Left ventricle myocardium inferior (tissue), 1 donor: ENCODE measurements at regions not wholly inside any gene's neighbourhood (a gene's known extent, or its start where the extent isn't known, plus 50 kb on each side); places are given as distances from the start of the nearest gene placed in this dataset.

Source experiments
- DNase-seq: peaks from one replicate; pipeline ENCODE4 v3.0.0-alpha.2; 2020
- H3K27ac ChIP-seq: fragments of 200-600 bp; replicated peaks from 2 replicates; pipeline ENCODE4 v1.8.0; 2021
- H3K27me3 ChIP-seq: fragments of 200-600 bp; 2 replicates; pipeline ENCODE4 v1.8.0; 2021; ENCODE audit warnings: low read depth
- H3K36me3 ChIP-seq: fragments of 200-600 bp; 2 replicates; pipeline ENCODE4 v1.8.0; 2021
- H3K4me1 ChIP-seq: fragments of 200-600 bp; 2 replicates; pipeline ENCODE4 v1.8.0; 2021
- H3K4me3 ChIP-seq: fragments of 200-600 bp; 2 replicates; pipeline ENCODE4 v1.8.0; 2021; ENCODE audit warnings: mild to moderate bottlenecking, moderate library complexity
- H3K9me3 ChIP-seq: fragments of 200-600 bp; replicated peaks from 2 replicates; pipeline ENCODE4 v1.8.0; 2021
- intact Hi-C: fragments of 100-400 bp; cut with micrococcal nuclease; formaldehyde crosslinking; loops from one replicate; pipeline ENCODE4 v1.11.0; 2022
- TF ChIP-seq, protein P1 (sequence below): fragments of 200-600 bp; IDR thresholded peaks from 2 replicates; pipeline ENCODE4 v1.8.0; 2021; ENCODE audit warnings: antibody characterized with exemption, mild to moderate bottlenecking, borderline replicate concordance
- donor health status: DM: no; HTN: yes; CAD: no; lungs with severe emphysema.

- no peak overlapping the region for H3K4me3 ChIP-seq
- H3K27ac ChIP-seq: no peak overlapping the region
- H3K4me1 ChIP-seq: peaks cover 5% of the 10 kb centered on the region
- peaks cover 43% of the 10 kb centered on the region for H3K27me3 ChIP-seq
- H3K9me3 ChIP-seq: no peaks in the 10 kb centered on the region
- H3K36me3 ChIP-seq: no peaks in the 10 kb centered on the region
- intact Hi-C loops: no loop called here
- DNase-seq: no peak
- TF ChIP-seq, protein P1, sequence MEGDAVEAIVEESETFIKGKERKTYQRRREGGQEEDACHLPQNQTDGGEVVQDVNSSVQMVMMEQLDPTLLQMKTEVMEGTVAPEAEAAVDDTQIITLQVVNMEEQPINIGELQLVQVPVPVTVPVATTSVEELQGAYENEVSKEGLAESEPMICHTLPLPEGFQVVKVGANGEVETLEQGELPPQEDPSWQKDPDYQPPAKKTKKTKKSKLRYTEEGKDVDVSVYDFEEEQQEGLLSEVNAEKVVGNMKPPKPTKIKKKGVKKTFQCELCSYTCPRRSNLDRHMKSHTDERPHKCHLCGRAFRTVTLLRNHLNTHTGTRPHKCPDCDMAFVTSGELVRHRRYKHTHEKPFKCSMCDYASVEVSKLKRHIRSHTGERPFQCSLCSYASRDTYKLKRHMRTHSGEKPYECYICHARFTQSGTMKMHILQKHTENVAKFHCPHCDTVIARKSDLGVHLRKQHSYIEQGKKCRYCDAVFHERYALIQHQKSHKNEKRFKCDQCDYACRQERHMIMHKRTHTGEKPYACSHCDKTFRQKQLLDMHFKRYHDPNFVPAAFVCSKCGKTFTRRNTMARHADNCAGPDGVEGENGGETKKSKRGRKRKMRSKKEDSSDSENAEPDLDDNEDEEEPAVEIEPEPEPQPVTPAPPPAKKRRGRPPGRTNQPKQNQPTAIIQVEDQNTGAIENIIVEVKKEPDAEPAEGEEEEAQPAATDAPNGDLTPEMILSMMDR: no peak
Measured at GRCh38 chr9:79980432-79980831, 408.7 kb downstream of the TLE4 start.

DNA sequence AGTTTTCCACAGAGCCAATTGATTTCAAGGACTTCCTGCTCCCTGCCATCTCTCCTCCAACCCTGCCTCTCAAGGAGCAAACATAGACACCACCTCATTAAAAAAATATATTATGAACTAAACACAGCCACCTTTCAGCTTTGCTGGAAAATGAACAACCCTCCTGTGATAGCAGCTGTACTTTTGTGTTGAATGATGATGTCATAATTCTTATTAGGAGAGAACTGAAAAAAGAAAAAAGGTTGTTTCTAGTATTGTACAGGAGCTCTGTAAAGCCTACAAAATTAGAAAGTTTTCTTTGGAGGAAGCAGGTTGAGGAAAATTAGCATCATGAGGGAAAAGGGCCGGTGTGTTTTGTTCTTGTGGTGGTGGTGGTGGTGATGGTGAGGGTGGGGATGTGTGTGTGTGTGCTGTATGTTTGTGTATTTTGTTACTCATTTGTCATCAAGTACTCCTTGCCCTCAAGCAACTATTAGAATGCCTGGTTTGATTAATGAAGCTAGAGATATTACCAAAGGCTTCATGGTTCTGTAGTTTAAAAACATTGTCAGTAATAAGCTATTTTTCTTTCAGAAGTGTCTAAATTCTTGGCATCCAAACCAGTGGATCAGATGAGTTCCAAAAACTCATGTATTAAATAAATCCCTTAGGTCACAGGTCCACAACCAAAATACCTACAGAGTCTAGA lies 405.9 kb downstream of the TLE4 start:
- intact Hi-C loops: no loop called here
- Histone ChIP-seq H3K9me3 (no peaks in the 10 kb centered on the region), H3K27ac (no peak overlapping the region), H3K4me1 (no peaks in the 10 kb centered on the region), H3K27me3 (peaks cover 56% of the 10 kb centered on the region), H3K4me3 (no peak overlapping the region), H3K36me3 (no peaks in the 10 kb centered on the region)
- no peak for DNase-seq
- TF ChIP-seq, protein P1: no peak

DNA sequence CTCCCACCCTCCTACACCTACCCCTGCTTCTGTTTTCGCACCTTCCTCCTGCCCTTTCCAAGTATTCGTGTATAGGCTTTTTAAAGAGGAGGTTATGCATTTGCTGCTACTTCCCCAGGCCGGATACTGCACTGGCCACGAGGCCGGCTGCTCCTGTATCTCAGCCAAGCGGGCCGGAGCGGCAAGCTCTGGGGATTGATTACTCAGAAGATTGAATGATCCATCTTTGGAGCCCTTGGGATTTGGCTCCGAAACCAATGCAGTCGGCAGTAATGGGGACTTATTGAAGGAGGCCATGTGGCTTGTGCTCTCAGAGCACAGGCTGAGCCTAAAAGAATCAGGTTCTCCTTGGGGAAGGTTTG lies 405.3 kb downstream of the TLE4 start:
- H3K27ac ChIP-seq: no peak overlapping the region
- DNase-seq: no peak
- intact Hi-C loops: no loop called here

DNA sequence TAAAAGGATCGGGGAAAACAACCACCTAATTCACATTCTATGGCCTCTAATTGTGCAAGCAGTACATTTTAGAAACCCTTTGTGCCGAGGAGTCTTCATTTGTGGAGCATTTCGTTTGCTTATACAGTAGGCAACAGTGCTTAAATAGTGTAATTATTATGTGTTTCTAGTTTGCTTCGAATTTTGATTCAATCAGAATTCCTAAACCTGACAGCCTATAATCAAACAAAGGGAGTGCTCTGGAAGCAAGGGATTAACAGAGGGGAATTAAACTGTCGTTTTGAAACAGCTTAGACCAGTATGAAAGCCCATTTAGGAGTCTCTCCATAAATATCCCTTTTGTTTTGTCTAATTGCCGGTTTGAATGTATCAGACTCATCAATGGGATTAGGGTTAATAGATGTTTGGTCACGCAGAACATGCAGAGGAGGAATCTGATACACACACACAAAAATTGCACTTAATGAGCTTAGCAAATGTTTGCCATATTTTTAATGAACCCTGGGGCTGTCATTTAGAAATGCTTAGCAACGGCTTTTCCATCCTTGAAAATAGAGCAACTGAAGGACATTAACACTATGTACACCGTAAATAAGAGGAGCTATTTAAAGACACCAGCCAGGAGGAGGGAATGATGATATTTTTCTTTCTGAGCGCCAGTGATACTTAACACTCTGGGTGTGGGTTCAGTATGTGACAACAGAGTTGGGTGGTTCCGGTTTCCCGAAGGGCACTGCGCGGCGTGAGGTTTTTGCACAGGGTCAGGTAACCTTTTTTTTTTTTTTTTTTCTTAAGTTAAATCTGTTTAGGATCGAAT lies 404.7 kb downstream of the TLE4 start:
- Histone ChIP-seq H3K4me1 (no peaks in the 10 kb centered on the region), H3K27ac (no peak overlapping the region), H3K9me3 (no peaks in the 10 kb centered on the region), H3K4me3 (no peak overlapping the region), H3K36me3 (no peaks in the 10 kb centered on the region), H3K27me3 (peaks cover 67% of the 10 kb centered on the region)
- DNase-seq: no peak
- intact Hi-C loops: no loop called here
- TF ChIP-seq, protein P1: no peak

More for the DNA sequence above, 405.3 kb downstream of the TLE4 start:
- H3K36me3 ChIP-seq: no peaks in the 10 kb centered on the region
- TF ChIP-seq, protein P1: no peak
- no peak overlapping the region for H3K4me3 ChIP-seq
- no peaks in the 10 kb centered on the region for H3K4me1 ChIP-seq
- no peaks in the 10 kb centered on the region for H3K9me3 ChIP-seq
- H3K27me3 ChIP-seq: peaks cover 62% of the 10 kb centered on the region

- Histone ChIP-seq H3K9me3 (no peaks in the 10 kb centered on the region), H3K4me1 (no peaks in the 10 kb centered on the region), H3K27ac (no peak overlapping the region), H3K4me3 (no peak overlapping the region), H3K27me3 (peaks cover 67% of the 10 kb centered on the region), H3K36me3 (no peaks in the 10 kb centered on the region)
- TF ChIP-seq, protein P1: no peak
- intact Hi-C loops: no loop called here
- DNase-seq: no peak
Measured at GRCh38 chr9:79975621-79976256, 404.0 kb downstream of the TLE4 start.
